Right ventricle myocardium superior (tissue), 1 donor: ENCODE measurements at regions not wholly inside any gene's neighbourhood (a gene's known extent, or its start where the extent isn't known, plus 50 kb on each side); places are given as distances from the start of the nearest gene placed in this dataset.

ENCODE experiments used
- ATAC-seq: fragments of 200-7000 bp; cut with Tn5 transposase; one replicate; pipeline ENCODE4 v1.9.1; 2020; ENCODE audit warnings: mild to moderate bottlenecking; ENCODE audit not compliant: poor library complexity
- DNase-seq: peaks from one replicate; pipeline ENCODE4 v3.0.0-alpha.2; 2020
- intact Hi-C: fragments of 100-400 bp; cut with DNase I; formaldehyde crosslinking; loops from one replicate; pipeline ENCODE4 v1.11.2; 2022
- donor health status: DM: no; HTN: yes; CAD: no; lungs with severe emphysema.

DNA sequence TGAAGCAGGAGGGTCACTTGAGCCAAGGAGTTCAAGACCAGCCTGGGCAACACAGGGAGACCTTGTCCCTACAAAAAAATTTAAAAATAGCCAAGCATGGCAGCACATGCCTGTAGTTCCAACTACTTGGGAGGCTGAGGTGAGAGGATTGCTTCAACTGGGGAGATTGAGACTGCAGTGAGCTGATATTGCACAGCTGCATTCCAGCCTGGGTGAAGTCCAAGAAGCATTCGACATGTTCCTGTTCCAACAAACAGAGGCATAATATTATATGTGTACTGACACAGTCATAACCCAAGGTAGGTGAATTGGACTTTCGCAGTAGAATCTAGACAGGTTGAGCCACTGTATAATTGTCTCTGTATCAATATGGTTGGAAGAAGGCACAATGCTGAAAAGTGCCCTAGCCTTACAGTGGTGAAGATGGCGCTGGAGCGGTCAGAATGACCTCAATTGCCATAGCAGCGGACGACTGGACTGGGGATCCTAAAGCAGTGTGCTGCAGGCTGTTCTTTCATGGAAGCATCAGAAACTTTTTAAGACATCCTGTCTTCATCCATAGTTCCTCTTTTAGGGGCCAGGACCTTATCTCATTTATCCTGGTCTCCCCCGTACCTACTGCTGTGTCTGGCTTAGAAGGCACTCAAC, 112.0 kb upstream of the CLDN10 start:
- intact Hi-C loops, result no loop called here
- ATAC-seq (no peak), DNase-seq (no peak)

DNA sequence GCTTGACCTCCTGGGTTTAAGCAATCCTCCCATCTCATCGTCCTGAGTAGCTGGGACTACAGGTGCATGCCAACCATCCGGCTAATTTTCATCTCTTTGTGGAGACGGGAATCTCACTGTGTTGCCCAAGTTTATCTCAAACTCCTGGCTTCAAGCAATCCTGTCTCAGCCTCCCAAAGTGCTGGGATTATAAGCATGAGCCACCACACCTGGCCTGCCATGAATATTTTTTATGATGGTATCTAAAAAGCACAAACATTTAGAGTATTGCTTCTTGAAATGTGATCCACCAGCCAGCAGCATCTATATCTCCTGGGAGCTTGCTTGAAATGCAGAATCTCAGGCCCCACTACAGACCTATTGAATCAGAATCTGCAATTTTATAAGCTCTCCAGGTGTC, 111.2 kb upstream of the CLDN10 start:
- DNase-seq, result no peak
- ATAC-seq, result no peak
- intact Hi-C loops, result no loop called here

DNA sequence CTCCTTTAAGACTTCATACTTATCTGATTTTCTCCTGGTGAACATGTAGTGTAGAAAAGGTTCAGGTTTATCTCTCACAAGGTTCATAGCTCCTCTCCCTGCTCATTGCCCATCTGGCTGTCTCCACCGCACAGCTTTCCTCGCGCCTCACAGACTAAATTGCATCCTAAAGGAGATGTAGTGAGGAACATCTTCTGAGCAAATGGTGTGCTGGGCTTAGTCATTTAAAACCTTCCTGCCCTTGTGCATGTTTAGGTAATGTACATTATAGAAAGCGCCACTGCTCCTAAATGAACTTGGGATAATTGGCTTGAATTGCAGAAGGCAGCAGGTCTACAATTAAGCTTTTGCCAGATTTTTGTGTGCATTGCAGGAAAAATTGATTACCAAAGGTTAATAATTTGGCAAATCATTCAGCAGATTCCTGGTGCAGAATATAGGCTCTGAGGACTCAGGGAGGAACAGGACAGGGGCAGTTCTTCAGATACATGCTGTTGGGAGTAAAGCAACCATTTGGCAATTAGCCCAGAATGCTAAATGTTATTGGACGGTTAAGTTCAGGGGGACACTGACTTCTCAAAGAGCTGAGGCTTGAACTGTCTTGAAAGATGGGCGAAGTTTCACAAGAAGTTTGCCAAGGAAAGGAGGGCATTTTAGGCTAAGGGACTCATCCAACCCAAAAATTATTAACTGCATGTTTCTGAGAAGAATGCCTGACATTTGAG, 108.4 kb upstream of the CLDN10 start:
- ATAC-seq (no peak), DNase-seq (no peak)
- intact Hi-C loops, result no loop called here

DNA sequence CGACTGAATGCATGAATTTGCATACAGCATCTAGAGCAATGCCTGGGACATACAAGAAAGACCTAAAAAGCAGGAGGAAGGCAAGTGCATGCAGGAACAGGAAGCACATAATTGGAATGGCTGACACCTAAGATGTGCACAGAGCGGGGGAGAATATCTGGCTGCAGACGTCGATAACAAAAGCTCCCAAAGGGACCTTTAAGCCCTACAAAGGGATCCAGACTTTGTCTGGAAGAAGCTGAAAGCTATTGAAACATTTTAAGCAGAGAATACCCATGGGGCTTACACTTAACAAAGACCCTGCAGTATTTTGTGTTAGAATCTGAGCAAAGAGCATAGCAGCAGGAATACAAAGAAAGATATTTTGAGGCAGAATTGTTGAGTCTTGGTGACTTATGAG, 107.4 kb upstream of the CLDN10 start:
- ATAC-seq (no peak), DNase-seq (no peak)
- intact Hi-C loops, result no loop called here

DNA sequence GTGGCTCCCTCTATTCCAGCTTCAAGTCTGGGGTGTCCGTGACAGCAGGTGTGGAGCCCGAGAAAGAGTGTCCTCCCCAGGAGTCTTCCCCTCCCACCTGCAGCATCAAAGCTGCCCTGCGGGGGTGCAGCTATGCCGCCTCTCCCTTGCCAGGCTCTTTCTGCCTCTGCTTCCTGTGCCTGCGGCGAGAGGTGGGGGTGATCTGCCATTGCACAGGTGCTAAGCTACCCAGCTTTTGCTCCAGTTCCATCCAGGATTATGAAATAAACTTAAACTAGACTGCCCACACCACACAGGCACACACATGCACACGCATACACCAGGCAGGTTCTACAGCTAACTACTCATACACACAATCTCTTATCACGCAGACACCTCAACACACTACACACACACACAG, 104.7 kb upstream of the CLDN10 start:
- DNase-seq (no peak), ATAC-seq (no peak)
- intact Hi-C loops, result no loop called here

DNA sequence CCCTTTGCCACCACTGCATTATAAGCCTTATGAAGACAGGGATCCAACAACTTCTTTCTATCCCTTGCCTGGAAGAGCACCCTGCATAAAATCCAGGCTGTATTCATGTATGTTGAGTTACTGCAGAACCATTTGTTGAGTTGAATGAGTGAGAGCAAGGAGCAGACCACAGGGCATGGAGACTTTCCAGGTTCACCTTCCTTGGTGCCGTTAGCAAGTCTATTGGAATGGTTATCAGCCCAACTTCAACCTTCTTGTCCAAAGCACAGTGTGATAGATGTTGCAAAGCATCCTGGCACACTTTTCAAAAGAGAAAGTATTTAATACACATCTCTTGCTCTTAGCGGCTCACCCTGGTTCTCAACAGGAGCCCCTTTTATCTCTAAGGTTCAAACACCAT, 100.9 kb upstream of the CLDN10 start:
- intact Hi-C loops, result no loop called here
- DNase-seq, result no peak
- no peak for ATAC-seq

DNA sequence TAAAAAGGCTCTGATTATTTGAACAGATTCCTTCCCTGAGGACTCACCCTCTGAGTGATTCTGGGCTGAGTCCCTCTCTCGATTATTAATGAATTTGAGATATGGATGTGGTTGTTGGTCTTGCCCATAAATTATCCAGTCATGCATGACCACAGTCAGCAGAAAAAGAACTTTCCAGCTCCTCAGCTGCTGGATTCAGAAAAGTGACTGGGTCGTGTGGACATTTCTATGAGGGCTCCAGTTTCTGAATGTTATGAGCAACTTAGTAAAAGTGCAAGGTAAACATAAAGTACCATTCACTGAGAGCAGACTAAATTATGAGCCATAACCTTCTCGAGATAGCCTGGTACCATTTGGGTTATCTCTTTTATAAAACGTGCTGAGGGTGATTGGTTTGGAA, 100.1 kb upstream of the CLDN10 start:
- intact Hi-C loops, result no loop called here
- DNase-seq (no peak), ATAC-seq (no peak)

DNA sequence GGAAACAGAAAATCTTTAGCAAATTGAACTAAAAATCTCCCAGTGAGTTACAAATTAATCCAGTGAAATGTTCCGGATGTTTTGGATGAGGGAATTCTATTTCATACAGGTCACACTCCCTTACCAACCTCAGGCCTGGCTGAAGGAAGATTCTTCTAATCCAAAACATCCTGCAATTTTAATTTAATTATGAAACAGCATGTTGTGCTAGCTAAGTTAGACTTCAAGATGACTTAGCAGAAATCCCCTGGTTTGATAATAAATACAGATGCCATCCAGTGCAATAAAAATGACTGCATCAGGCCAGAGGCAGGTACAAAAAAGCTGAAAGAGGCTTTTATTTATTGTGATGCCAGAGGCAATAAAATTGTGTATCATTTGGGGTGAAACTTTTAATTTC, 96.7 kb upstream of the CLDN10 start:
- no peak for DNase-seq
- intact Hi-C loops, result no loop called here
- no peak for ATAC-seq

DNA sequence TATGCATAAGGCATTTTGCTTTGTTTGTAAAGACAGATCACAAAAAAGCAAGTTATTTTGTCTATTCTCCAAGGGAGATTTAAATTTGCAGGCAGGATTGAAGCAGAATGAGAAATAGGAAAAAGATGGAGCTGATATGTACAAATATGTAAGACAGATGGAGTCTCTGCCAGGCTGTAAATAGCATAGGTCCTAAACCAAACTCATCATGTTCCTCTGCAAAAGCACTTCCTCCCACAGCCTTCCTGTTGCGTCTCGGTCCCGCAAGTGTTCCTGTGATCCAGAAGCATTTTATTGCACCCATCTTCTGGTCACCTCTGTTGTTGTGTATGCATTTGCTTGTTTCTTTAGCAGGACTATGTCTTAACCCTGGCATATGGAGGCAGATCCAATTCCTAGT, 95.7 kb upstream of the CLDN10 start:
- no peak for DNase-seq
- ATAC-seq, result no peak
- intact Hi-C loops, result no loop called here

DNA sequence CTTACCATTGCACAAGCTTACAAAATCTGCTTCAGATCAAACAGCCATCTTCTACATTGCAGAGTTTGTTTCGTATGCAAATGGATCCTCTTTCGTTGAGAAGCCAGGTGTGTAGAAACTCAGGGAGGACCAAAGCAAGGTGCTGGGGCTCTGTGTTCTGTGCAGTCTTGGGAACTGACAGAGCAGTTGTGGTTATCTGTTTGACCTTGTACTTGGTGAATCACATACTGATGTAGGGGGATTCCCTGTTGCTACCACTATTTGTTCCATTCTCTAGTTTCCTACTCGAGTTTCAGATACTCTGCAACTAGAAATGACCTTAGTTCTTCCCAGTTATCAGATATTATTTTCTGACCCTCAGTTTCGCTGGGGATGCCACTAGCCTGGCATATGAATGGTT, 95.2 kb upstream of the CLDN10 start:
- DNase-seq (no peak), ATAC-seq (no peak)
- intact Hi-C loops, result no loop called here

DNA sequence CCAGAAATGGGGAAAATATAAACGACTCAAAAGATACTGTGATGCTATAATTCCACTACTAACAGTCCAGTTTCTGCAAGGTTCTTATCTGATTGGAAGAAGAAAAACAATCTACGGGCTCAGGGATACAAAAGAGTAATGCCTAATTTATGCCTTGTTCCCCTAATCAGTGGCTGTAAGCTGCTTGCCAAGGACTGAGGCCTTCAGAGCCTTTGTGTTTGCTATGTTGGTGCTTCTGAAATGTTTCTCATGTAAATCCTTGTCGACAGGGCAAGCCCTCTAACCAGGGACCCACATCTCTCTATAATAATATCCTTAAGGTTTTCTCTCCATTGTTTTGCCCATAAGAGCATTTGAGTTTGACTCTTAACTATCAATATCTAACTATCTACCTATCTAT, 89.7 kb upstream of the CLDN10 start:
- DNase-seq (no peak), ATAC-seq (no peak)
- intact Hi-C loops, result no loop called here

DNA sequence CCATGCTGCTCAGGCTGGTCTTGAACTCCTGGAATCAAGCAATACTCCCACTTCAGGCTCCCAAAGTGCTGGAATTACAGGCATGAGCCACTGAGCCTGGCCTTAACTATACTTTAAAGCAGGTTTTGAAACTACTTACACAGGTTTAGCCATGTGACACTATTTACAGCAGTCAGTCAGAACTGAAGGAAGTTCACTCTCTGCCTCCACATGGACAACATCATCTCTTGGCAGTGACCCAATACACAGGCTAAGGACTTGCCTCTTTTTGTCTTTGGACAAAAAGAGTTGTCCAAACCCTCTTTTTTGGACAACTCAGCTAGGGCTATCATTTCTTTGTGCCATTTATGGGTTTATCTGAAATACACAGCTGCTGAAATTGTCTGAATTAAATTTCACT, 89.0 kb upstream of the CLDN10 start:
- ATAC-seq, result no peak
- intact Hi-C loops, result no loop called here
- DNase-seq, result no peak

DNA sequence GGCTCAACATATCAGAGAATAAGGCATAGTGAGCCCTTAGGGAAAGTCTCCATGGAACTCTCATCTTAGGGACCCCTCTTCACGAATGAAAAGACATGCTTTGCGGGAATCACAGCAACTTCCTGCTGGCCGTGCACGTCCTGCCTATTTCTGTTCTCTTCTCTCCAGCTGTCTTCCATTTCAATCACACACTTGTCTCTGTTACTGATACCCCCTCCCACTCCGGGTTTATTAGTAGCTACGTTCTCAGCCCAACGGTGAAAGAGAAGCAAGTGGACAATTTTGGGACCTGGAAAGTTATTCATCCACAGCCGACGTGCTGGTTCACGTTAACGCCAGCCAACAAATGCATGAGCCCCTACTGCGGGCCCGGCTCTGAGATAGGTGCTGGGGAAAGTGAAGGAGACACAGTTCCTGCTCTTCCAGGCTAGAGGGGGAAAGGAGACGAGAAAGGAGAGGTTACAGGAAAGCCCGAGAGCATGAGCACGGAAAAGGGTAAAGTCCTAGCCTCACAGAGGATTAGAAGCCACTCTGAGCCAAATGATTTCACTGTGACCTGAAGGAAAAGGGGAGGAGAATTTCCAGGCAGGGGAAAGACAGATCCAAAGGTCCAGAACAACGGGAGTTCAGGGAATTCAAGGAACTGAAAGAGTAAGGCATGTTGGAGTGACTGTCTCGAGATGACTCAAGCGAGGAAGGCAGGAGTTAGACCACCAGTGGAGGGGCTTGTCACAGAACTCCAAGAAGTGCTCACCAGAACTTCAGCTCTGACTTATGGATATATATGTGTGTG, 81.8 kb upstream of the CLDN10 start:
- ATAC-seq (no peak), DNase-seq (no peak)
- intact Hi-C loops, result loop anchor here (10.0 kb wide), 1 partner anchor 276 kb away; no protein-coding TSS in a partner anchor

DNA sequence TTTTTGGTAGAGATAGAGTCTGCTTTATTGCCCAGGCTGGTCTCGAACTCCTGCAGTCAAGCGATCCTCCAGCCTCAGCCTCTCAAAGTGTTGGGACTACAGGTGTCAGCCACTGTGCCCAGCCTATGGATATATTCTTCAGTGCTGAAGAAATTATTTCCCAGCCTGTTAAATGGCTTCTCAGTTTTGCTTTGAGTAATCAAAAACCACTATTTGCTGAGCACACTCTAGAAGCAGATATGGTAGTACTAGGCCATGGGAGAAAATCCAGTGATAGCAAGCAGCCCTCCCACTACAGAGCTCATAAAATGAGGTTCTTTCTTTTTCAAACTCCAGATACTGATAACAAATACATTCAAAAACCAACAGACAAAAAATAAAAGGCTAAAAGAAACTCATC, 80.6 kb upstream of the CLDN10 start:
- no peak for ATAC-seq
- intact Hi-C loops, result loop anchor here (10.0 kb wide), 1 partner anchor 277 kb away; no protein-coding TSS in a partner anchor
- DNase-seq, result no peak

DNA sequence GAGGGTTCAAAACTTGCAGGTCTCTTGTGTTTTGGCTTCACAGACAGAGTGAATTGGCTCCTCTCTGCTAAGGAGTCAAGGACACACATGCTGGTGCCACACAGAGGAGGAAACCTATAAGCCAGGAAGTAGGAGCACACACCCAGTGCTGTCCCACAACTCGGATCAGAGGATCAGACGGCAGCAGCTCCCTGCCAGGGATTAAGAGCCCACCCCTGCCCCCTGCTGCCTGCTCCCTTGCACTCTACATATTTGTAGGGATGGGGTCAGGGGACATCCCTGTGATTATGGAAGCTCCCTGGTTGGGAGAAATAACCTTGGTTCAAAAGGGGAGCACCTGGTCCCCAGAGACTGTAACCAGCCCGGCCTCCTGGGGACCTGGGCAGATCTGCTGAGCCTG, 77.5 kb upstream of the CLDN10 start:
- ATAC-seq (no peak), DNase-seq (no peak)
- intact Hi-C loops, result loop anchor here (10.0 kb wide), 1 partner anchor 280 kb away; no protein-coding TSS in a partner anchor

DNA sequence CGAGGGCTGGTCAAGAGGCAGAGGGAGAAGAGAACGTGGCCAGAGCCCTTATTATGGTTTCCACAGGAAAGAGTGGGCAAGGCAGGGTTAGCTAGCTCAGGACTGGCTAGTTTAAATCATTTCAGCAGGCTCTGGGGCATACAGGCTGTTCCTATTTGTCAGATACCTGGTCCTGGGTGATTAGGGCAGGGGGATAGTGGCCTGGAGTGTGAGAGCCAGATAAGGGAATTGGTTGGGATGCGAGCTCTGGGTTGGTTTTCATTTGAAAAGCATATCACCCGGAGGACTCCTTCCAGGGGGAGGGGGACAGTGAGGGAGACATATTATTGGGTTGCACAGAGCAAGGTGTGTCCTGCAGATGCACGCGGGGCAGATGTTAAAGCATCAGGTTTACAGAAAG, 75.3 kb upstream of the CLDN10 start:
- ATAC-seq, result no peak
- intact Hi-C loops, result loop anchor here (10.0 kb wide), 1 partner anchor 282 kb away; no protein-coding TSS in a partner anchor
- DNase-seq, result no peak

DNA sequence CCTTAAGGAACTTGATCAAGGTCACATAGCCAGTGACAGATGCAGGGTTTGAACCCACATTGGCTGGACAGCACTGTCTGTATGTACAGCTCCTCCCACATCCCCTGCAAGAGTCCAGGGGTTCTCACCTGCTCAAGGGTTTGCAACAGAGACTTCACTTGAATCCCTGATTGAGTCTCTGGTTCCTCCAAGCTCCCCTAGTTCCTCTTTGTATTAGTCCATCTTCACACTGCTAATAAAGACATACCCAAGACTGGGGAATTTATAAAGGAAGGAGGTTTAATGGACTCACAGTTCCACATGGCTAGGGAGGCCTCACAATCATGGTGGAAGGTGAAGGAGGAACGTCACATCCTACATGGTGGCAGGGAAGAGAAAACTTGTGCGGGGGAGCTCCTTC, 72.8 kb upstream of the CLDN10 start:
- no peak for ATAC-seq
- intact Hi-C loops, result loop anchor here (10.0 kb wide), 1 partner anchor 285 kb away; no protein-coding TSS in a partner anchor

DNA sequence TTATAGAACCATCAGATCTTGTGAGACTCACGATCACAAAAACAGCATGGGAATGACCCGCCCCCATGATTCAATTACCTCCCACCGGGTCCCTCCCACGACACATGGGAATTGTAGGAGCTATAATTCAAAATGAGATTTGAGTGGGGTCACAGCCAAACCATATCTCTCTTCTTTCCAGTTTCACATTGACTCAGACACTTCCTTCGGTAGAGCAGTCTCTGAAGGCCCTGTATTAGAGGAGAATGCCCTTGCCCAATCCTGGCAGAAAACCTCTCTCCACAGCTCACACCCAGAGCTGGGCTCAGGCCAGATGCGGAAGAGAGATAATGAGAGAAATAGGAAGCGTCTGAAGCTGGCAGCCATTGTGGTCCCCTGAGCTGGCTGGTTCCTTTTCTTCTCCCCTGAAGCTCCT, 72.4 kb upstream of the CLDN10 start:
- peak; percentile 50 for DNase-seq
- intact Hi-C loops, result no loop called here
- ATAC-seq, result peak; percentile 51

More for the DNA sequence above, 72.8 kb upstream of the CLDN10 start:
- DNase-seq, result no peak
